GM21381 (cell line): ENCODE measurements at regions not wholly inside any gene's neighbourhood (a gene's known extent, or its start where the extent isn't known, plus 50 kb on each side); places are given as distances from the start of the nearest gene placed in this dataset.

Source experiments
- ATAC-seq: cut with Tn5 transposase; IDR thresholded peaks from one replicate; pipeline ENCODE4 v1.9.1; 2021; ENCODE audit warnings: mild to moderate bottlenecking, moderate library complexity; ENCODE audit not compliant: unreplicated experiment

GRCh38 chr1:98051065-98051675, 130.3 kb upstream of the DPYD start:
- peak; percentile 48 for ATAC-seq

- ATAC-seq, result no peak
Measured at GRCh38 chr1:98049370-98050135, 128.7 kb upstream of the DPYD start.

- no peak for ATAC-seq
Measured at GRCh38 chr1:98048751-98049325, 128.0 kb upstream of the DPYD start.

DNA sequence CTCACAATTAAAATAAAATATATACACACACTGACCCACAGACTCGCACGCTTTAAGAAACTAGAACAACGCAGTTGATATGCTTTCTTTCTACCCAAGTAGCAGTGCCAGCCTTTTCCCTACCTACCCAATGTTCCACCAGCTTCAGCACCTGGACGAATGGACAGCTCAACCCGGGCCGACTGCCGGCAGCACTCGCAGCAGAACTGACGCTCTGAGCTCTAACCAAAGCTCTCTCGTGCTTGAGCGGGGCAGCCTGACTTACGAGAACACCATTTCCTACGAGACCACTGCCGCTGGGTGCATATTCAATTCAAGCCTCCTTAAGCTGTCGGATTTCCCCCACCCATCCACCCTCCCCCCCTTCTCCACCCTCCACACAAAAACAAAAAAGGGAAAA, 127.4 kb upstream of the DPYD start:
- ATAC-seq, result peak; percentile 42

- ATAC-seq, result no peak
Measured at GRCh38 chr1:98047171-98047570, 126.3 kb upstream of the DPYD start.

- no peak for ATAC-seq
Measured at GRCh38 chr1:98045767-98046641, 125.2 kb upstream of the DPYD start.

DNA sequence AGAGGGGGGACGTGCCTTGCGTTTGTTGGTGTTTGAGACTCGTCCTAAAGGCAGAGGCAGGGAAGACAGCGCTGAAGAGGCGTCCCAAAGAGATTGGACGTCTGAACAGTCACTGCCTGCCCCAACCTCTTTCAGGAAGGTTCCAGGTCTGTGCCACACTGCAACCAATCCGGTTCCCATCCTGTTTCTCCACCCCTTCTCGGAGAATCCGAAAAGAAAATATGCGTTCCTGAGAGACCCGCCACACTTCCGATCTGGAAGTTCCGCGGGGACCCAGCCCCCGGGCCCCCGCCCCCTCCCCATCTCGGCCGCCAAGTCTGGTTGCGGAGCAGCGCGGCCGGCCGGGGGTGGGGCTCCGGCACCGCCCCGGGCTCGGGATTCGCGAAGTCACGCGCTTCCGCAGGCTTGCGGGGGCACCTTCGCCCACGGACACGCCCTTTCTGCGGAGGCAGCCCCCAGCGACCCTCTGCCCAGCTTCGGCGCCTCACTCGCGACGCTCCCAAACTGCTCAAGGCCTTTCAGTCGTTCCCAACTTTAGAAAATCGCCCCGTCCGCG, 124.5 kb upstream of the DPYD start:
- ATAC-seq, result no peak

- ATAC-seq, result no peak
Measured at GRCh38 chr1:98044766-98045165, 123.9 kb upstream of the DPYD start.

DNA sequence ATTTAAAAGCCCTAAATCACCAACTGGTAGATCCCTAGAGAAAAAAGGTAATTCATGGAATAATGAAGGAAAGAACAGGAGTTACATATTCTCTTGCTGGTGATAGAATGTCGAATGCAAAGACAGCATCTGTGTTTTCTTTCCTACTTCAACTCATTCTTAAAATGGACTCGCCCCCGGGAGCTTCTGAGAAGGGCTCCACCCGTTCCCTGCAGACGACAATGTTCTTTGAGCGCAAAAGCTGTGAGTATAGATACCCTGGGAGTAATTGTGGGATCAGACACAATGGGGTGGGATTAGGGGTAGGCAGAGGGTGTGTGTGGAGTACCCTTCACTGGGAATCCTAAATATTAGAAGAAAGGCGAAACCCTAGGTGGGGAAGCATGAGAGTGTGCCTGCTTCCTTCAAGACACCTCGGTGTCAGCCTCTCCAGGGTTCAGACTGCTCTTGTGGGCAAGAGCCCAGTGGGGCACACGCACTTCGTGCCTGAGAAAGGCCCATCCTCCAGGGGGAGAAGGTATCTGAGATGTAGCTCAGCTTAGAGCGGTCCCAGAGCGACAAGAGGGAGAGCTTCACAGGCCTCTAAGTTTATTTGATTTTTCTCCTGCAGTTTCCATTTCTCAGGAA, 123.3 kb upstream of the DPYD start:
- ATAC-seq, result no peak

- no peak for ATAC-seq
Measured at GRCh38 chr1:98035602-98036002, 114.8 kb upstream of the DPYD start.

GRCh38 chr1:98034505-98034904, 113.7 kb upstream of the DPYD start:
- no peak for ATAC-seq

DNA sequence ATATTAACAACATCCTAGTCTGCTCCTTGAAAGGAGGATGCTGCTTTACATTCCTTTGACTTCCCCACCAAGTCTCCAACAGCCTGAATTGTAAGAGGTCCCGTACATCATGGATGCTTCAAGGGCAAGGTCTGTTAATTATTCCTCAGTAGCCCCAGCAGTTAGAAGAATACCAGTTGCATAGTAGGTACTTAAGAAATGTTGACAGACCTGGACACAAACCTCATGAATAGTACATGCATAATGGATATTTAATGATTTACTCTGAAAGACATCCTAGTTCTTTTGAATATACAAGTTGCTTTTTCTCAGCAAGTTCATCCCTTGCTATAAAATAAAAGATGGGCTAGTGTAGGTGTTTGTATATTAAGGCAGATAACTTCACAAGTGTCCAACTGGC, 112.1 kb upstream of the DPYD start:
- no peak for ATAC-seq

GRCh38 chr1:98030976-98031375, 110.1 kb upstream of the DPYD start:
- no peak for ATAC-seq

DNA sequence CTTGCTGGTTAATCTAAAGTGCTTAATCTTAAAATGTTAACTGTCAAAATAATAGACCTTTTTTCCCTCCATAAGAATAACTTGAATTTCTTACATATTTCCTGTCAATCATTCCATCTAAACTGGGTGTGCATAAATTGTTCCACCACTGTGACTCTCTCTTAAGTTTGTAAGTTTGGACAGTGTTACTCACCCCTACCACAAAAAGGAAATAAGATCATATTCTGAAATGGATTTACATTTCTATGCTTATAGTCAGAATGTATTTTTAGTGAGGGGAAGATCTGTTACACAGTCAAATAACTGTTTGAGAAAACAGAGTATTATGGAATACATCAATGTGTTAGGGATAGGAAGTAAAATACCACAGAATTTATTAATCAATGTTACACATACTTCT, 109.6 kb upstream of the DPYD start:
- no peak for ATAC-seq

GRCh38 chr1:98028800-98029199, 108.0 kb upstream of the DPYD start:
- no peak for ATAC-seq

DNA sequence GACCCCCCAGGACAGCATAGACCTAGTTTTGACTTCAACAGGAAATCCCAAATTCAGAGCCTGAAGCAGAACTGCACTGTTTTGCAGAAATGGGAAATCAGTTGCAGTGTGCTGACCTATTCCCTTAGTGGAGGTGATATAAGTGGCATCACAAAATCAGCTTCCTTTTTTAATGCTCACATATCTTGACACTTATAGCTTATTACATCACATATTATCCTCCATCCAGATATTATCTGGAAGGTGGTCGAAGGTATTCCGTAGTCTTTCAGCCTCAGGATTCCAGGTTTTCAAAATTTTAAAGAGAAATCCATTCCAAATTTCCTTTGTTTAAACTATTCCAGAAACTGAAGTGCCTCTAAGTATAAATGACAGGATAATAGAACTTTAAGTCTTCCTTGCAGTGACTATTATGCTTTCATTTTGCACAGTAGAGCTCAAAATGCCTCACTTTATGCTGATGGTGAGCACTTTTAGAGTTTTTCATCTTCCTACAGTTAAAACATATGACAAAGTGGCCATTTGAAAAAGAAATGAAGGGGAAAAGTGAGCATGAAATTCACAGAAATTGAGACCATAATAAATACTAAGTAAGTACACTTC, 106.4 kb upstream of the DPYD start:
- no peak for ATAC-seq

GRCh38 chr1:98025858-98026257, 105.0 kb upstream of the DPYD start:
- no peak for ATAC-seq

- no peak for ATAC-seq
Measured at GRCh38 chr1:98021126-98021525, 100.3 kb upstream of the DPYD start.

- ATAC-seq, result no peak
Measured at GRCh38 chr1:98019747-98020146, 98.9 kb upstream of the DPYD start.

DNA sequence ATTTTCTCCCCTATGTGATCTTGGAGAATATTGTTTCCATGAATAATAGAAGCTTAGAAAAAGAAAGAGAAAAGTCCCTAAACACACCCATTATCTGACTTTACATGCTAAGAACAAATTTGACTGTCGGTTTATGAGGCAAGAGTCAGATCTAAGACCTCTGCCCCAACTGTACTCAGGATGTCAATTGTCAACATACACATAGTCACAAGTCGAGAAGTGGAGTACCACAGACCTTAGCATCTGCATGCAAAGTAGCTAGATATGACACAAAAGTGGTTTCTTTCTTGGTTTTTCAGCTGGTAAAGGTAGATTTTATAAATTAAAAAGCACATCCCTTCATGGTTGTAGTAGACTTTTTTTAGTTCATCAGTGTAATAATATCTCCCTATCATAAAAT, 97.2 kb upstream of the DPYD start:
- ATAC-seq, result no peak
